ENCODE measurements at regions not wholly inside any gene's neighbourhood (a gene's known extent, or its start where the extent isn't known, plus 50 kb on each side); places are given as distances from the start of the nearest gene placed in this dataset.

DNA sequence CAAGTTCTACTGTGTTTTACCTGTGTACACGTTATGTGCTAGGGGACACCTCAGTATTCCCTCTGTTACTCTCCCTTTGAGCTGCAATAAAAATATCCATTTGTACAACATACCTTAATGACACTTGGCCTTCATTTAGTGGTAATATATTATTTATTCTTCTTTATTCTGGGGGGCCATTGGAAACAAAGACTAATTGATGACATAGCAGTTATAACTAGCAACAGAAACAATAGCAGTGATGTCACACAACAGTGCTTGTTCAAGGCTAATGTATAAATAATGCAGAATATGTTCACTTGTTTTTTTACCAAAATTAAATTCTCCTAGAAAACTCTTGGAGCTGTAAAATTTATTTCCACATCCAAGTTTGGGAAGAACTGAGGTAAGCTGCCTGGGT, 92.2 kb upstream of the FAM83B start:
- TF ChIP-seq, protein P1, sequence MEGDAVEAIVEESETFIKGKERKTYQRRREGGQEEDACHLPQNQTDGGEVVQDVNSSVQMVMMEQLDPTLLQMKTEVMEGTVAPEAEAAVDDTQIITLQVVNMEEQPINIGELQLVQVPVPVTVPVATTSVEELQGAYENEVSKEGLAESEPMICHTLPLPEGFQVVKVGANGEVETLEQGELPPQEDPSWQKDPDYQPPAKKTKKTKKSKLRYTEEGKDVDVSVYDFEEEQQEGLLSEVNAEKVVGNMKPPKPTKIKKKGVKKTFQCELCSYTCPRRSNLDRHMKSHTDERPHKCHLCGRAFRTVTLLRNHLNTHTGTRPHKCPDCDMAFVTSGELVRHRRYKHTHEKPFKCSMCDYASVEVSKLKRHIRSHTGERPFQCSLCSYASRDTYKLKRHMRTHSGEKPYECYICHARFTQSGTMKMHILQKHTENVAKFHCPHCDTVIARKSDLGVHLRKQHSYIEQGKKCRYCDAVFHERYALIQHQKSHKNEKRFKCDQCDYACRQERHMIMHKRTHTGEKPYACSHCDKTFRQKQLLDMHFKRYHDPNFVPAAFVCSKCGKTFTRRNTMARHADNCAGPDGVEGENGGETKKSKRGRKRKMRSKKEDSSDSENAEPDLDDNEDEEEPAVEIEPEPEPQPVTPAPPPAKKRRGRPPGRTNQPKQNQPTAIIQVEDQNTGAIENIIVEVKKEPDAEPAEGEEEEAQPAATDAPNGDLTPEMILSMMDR (IDR thresholded peaks at IDR 0.05; ENCODE audit: low read depth, low read length, poor library complexity, severe bottlenecking): no peak
- TF ChIP-seq EZH2phosphoT487 (IDR thresholded peaks at IDR 0.05; ENCODE audit: borderline replicate concordance, low read length): no peak

All from DOHH2 (cell line).